H1 (cell line): ENCODE measurements at regions not wholly inside any gene's neighbourhood (a gene's known extent, or its start where the extent isn't known, plus 50 kb on each side); places are given as distances from the start of the nearest gene placed in this dataset.

Experiments used
- ASH2L ChIP-seq: fragments of 200-600, 300-600 bp; sonication (generic); IDR thresholded peaks from one replicate; pipeline ENCODE4 v1.7.1; 2017; ENCODE audit warnings: low read length
- CREB1 ChIP-seq: IDR thresholded peaks from 2 replicates; pipeline ENCODE4 v1.6.1; 2012; ENCODE audit warnings: inconsistent platforms
- MAFK ChIP-seq: IDR thresholded peaks from 2 replicates; pipeline ENCODE4 v1.6.1; 2012; ENCODE audit warnings: low read depth, mild to moderate bottlenecking, improper control_type of control experiment, low read length
- RNF2 ChIP-seq: fragments of 200-900, 300-1000 bp; sonication (generic); IDR thresholded peaks from 2 replicates; pipeline ENCODE4 v1.7.1; 2016; ENCODE audit warnings: borderline replicate concordance, low read depth, mild to moderate bottlenecking, antibody characterized with exemption, low read length; ENCODE audit not compliant: poor library complexity, severe bottlenecking; ENCODE audit errors: missing control alignments
- SIN3A ChIP-seq, 2 experiments: IDR thresholded peaks in 1 of 2; conservative IDR thresholded peaks in 1 of 2; 2 replicates each; pipeline ENCODE4 v1.6.1; 2011 to 2012; ENCODE audit warnings: low read length in 2 of 2, improper control_type of control experiment in 1 of 2, low read depth in 1 of 2, mild to moderate bottlenecking in 1 of 2
- SIRT6 ChIP-seq: IDR thresholded peaks from one replicate; pipeline ENCODE4 v1.7.1; 2012; ENCODE audit warnings: low read length, inconsistent platforms
- SRF ChIP-seq: IDR thresholded peaks from 2 replicates; pipeline ENCODE4 v1.6.1; 2011; ENCODE audit warnings: mild to moderate bottlenecking, low read depth, low read length, moderate library complexity
- TF ChIP-seq, protein P1 (sequence below): fragments of 300-600 bp; sonication (generic); IDR thresholded peaks from 2 replicates; pipeline ENCODE4 v1.7.1; 2012; ENCODE audit warnings: low read length, moderate library complexity, mild to moderate bottlenecking, inconsistent platforms; ENCODE audit not compliant: insufficient replicate concordance

DNA sequence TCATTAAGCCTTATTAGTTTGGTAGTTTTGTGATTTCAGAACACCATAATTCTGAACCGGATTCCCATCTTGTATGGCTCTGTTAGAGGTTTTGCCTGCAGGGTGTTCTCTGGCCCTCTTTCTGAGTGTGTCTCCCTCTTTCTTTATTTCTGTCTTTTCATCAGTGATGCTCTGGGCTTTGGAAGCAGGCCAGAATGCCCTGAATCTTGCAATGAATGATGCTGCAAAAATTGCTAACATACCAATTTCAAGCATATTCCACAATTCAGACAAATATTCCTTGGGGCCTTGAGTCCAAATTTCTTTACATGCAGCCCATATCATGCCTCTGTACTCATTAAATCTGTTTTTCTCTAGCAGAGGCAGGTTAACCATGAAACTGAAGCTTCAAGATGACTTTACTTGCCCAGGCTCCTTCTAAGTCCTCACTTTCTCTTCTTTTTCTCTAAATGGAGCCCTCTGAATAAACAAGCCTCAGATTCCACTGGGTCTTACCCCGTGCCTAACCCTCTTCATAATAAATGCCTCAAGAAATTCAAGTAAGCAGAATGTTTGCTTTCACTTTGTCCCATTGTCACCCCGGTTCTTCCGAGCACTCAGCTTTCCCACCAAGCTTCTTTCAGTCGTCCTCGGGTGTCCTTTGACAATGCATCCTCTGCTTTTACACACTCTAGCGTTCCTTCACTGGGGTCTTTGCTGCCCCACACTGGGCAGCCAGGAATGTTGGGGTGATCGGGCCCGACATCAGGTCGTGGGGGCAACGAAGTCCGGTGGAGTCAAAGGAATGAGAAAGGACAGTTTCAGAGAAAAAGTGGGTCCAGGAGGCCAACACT is 78.8 kb upstream of the SLC38A4 start (continued):
- TF ChIP-seq, protein P1, sequence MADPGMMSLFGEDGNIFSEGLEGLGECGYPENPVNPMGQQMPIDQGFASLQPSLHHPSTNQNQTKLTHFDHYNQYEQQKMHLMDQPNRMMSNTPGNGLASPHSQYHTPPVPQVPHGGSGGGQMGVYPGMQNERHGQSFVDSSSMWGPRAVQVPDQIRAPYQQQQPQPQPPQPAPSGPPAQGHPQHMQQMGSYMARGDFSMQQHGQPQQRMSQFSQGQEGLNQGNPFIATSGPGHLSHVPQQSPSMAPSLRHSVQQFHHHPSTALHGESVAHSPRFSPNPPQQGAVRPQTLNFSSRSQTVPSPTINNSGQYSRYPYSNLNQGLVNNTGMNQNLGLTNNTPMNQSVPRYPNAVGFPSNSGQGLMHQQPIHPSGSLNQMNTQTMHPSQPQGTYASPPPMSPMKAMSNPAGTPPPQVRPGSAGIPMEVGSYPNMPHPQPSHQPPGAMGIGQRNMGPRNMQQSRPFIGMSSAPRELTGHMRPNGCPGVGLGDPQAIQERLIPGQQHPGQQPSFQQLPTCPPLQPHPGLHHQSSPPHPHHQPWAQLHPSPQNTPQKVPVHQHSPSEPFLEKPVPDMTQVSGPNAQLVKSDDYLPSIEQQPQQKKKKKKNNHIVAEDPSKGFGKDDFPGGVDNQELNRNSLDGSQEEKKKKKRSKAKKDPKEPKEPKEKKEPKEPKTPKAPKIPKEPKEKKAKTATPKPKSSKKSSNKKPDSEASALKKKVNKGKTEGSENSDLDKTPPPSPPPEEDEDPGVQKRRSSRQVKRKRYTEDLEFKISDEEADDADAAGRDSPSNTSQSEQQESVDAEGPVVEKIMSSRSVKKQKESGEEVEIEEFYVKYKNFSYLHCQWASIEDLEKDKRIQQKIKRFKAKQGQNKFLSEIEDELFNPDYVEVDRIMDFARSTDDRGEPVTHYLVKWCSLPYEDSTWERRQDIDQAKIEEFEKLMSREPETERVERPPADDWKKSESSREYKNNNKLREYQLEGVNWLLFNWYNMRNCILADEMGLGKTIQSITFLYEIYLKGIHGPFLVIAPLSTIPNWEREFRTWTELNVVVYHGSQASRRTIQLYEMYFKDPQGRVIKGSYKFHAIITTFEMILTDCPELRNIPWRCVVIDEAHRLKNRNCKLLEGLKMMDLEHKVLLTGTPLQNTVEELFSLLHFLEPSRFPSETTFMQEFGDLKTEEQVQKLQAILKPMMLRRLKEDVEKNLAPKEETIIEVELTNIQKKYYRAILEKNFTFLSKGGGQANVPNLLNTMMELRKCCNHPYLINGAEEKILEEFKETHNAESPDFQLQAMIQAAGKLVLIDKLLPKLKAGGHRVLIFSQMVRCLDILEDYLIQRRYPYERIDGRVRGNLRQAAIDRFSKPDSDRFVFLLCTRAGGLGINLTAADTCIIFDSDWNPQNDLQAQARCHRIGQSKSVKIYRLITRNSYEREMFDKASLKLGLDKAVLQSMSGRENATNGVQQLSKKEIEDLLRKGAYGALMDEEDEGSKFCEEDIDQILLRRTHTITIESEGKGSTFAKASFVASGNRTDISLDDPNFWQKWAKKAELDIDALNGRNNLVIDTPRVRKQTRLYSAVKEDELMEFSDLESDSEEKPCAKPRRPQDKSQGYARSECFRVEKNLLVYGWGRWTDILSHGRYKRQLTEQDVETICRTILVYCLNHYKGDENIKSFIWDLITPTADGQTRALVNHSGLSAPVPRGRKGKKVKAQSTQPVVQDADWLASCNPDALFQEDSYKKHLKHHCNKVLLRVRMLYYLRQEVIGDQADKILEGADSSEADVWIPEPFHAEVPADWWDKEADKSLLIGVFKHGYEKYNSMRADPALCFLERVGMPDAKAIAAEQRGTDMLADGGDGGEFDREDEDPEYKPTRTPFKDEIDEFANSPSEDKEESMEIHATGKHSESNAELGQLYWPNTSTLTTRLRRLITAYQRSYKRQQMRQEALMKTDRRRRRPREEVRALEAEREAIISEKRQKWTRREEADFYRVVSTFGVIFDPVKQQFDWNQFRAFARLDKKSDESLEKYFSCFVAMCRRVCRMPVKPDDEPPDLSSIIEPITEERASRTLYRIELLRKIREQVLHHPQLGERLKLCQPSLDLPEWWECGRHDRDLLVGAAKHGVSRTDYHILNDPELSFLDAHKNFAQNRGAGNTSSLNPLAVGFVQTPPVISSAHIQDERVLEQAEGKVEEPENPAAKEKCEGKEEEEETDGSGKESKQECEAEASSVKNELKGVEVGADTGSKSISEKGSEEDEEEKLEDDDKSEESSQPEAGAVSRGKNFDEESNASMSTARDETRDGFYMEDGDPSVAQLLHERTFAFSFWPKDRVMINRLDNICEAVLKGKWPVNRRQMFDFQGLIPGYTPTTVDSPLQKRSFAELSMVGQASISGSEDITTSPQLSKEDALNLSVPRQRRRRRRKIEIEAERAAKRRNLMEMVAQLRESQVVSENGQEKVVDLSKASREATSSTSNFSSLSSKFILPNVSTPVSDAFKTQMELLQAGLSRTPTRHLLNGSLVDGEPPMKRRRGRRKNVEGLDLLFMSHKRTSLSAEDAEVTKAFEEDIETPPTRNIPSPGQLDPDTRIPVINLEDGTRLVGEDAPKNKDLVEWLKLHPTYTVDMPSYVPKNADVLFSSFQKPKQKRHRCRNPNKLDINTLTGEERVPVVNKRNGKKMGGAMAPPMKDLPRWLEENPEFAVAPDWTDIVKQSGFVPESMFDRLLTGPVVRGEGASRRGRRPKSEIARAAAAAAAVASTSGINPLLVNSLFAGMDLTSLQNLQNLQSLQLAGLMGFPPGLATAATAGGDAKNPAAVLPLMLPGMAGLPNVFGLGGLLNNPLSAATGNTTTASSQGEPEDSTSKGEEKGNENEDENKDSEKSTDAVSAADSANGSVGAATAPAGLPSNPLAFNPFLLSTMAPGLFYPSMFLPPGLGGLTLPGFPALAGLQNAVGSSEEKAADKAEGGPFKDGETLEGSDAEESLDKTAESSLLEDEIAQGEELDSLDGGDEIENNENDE = no peak
- TF ChIP-seq ASH2L (no peak), RNF2 (no peak), MAFK (no peak), SRF (no peak), SIRT6 (no peak), CREB1 (no peak), SIN3A (conservative IDR thresholded peaks at IDR 0.05 in 1 of 2, IDR thresholded peaks at IDR 0.05 in 1 of 2; ENCODE audit: low read depth in 1 of 2, low read length in 2 of 2) (no peak)
